ENCODE measurements at regions not wholly inside any gene's neighbourhood (a gene's known extent, or its start where the extent isn't known, plus 50 kb on each side); places are given as distances from the start of the nearest gene placed in this dataset.

DNA sequence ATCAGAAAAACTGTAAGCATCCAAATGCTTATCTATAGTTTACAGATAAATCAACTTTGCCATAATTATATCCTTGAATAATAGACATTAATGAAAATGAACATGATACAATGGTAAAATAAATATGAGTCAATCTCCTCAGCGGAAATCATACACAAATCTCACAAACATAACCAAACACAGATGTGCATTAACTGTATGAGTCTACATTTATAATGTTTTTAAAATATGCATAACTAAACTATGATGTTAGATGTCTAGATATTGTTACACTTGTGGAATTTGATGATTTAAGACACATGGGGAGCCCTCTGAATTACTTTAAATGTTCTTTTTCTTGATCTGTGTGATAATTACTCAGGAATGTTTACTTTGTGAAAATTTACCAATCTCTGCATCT, 951.2 kb downstream of the TECRL start:
- DNase-seq, result no peak

DNA sequence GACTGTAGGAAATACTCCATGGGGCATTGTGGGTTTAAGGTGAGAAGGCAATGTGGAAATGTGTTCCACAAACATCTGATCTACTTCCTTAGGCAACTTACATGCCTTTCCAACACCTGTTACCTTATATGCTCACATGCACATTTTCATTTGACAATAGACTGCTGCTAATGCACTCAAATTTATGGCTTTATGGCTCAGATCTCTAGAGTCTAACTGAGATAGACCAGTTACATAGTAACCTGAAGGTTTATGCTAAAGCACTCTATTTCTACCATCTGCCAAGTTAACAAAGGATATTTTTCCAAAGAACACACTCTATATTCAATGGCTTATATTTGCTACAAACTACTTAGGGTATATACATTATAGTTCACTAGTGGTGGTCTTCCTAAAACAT, 969.0 kb downstream of the TECRL start:
- no peak for DNase-seq

- DNase-seq, result no peak
Measured at GRCh38 chr4:63430105-63430504, 979.1 kb downstream of the TECRL start.

GRCh38 chr4:63396269-63396668, 1013.0 kb downstream of the TECRL start:
- no peak for DNase-seq

DNA sequence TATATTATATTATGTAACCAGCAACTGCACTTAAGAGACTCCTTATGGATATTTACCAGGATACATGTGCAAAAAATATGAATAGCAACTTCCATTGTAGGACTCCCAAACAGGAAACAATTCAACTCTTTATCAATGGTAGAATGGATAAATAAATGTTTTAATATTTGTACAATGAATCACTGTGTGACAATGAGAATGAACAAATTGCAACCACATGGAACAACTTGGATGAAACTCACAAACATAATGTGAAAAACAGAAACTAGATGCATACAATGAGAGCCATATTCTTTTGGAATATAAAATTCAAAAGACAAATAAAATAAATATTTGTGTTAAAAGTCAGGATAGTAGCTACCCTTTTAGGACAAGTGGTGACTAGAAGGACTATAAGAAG, 1015.7 kb downstream of the TECRL start:
- no peak for DNase-seq

DNA sequence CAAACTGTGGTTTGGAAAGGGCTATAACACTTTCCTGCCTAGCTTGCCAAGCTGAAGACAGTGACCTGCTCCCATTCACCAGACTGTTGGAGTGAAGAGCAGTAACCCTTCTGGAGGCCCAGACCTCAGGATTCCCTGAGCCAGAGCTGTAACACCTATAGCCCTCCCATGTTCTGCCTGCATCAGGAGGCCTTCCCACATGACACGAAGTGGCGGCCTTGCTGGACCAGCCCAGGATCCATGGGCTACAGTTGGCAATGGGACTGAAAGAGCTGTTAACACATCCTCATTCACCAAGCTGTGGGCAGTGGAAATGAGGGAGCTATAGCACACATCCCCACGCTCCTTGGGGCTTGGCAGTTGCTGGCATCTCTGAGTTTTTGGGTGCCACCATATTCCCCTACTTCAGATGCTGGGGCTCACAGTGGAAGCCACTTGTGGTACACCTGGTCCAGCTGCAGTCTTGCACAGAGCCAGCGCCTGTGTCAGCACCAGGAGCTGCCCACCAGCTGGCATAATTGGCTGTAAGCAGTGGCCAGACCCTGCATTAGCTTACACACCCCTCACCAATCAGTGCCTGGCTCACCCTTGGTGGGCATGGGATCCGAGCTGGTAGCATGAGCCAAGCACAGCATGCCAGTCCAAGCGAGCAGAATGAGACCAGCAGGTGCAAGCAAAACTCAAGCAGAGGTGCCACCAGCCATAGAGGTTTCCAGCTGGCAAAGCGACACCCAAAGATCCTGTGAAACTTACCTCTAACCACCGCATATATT, 1029.3 kb downstream of the TECRL start:
- no peak for DNase-seq

DNA sequence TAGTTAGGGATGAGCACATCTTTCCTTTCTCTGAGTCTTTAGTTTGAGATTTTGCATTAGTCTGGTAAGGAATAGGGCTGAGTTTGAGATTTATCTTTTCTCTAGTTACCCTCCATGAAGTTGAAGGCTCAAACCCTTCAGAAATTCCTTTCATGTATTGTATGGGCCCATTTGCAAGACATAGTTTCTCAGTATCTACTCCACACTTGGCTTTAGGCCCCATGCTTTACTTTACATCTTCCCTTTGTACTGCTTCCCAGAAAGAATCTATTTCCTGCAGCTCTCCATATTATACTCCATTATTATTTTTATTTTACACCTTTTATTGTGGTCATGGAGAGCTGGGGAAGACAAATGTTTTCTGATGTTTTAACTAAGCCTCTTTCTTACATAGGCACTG, 1038.2 kb downstream of the TECRL start:
- DNase-seq, result no peak

GRCh38 chr4:63361628-63362027, 1047.6 kb downstream of the TECRL start:
- DNase-seq, result no peak

- DNase-seq, result no peak
Measured at GRCh38 chr4:63361066-63361465, 1048.2 kb downstream of the TECRL start.

DNA sequence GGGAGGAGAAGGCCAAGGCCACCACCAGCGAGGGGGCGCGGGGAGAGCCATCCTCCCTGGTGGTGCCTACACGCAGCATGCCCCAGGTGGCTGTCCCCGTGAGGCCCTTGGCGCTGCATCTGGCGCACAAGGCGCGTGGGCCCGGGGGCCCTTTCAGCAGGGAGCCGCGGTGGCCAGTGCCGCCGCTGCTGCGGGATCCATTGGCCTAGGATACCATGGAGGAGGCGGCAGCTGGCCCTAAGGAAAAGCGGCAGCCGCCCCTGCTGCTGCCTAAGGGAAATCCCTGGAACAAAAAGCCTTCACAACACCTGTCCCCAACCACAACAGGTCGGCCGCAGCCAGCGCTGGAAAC, 1059.6 kb downstream of the TECRL start:
- DNase-seq, result no peak

DNA sequence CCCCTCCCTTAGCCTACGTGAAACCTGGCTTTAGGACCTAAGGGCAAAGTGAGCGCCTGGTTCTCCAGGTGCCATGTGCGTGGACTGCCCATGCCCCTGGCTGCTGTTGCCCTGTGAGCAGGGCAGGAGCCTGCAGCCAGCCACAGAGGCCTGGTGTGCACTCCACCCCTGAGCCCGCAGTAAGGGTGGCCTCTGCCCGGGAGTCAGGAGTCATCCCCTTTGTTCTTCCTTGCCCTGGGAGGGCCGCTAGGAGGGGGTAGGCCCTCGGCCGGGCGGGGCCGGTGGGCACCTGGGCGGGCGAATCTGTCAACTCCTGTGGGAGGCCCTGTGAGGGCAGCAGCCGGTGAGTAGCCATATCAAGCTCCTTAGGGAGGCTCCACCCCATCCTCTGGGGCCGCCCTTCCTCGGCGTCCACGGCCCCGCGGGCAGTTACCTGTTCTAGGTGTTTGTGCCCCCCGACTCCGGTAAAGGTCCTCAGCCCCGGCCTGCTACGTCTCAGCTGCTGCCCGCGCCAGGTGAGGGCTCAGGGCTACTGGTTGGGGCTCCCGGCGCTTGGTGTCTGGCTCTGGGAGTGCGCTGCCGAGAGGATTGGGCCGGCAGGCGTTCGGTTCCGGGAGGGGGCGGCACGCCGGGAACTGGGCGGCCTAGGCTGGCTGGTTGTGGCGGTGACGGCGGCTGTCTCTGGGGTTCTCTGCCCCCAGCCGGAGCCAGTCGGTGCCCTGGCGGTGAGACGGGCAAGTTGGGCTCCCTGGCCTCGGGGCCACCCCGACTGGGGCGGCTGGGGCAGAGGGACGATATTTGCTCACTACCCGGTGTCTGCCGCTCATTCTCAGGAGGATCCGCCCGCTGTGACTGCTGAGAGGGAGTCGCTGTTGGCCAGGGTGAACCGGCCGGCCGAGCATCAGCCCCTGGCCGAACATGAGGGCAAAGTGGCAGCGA, 1060.2 kb downstream of the TECRL start:
- DNase-seq, result no peak

GRCh38 chr4:63325140-63325539, 1084.1 kb downstream of the TECRL start:
- DNase-seq, result no peak

- no peak for DNase-seq
Measured at GRCh38 chr4:63316633-63317032, 1092.6 kb downstream of the TECRL start.

- DNase-seq, result no peak
Measured at GRCh38 chr4:63315651-63316050, 1093.6 kb downstream of the TECRL start.

DNA sequence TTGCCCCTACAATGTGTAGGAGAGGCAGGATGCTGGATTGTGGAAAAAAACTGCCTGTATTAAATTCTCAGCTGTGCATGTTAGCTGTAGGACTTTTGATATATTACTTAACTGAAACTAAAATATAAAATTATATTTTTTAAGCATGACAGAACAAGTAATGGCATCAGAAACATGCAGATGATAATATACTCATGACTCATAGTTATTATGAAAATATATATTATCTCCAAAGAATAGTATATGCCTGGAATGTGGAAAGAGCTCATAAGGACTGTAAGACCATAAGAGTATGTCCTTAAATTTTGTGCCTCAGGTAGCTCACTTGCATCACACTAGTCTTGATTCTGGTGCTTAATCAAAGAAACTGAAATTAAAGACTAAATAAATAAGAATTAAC, 1100.6 kb downstream of the TECRL start:
- no peak for DNase-seq

DNA sequence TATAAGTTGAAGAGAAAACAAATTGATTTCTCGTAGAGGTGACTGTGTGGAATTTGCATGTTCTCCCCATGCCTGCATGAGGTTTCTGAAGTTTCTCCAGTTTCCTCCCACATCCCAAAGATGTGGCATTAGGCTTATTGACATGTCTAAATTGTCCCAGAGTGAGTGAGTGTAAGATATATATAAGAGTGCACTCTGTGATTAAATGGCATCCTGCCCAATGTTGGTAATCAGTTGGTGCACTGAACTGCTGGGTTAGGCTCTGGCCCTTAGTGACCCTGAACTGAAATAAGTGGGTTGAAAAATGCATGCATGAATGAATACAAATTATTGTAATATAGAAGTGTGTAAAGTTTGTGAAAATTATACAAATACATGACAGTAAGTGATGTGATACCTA, 1106.5 kb downstream of the TECRL start:
- DNase-seq, result no peak

DNA sequence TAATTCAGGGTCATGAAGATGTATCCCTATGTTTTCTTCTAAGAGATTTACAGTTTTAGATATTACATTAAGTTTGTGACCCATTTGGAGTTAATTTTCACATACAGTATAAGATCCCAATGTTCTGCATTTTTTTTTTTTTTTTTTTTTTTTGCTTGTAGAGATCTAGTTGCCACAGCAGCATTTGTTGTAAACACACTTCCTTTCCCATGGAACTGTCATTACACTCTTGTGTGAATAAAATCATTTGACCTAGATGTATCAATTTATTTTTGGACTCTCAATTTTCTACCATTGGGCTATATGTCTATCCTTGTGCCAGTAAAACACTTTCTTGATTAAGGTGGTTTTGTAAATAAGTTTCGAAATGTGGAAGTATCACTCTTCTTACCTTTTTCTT, 1107.2 kb downstream of the TECRL start:
- no peak for DNase-seq

DNA sequence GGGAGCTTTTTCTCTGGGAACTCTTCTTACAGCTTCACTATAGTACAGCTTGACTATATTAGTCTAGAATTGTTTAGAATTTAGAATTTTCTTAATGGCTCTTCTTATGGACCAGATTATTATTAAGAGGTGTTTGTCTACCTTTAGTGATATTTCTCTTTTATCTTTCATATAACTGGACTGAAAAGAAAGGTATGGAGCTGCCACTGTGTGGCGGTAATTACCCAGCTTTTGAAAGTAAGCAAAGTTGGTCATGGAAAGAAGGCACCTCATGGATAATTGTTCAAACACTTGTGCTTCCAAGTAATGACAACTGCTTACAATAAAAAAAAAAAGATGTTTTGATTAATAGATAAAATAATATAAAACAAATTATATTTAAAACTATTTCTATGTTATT, 1112.5 kb downstream of the TECRL start:
- DNase-seq, result no peak

- no peak for DNase-seq
Measured at GRCh38 chr4:63275491-63275890, 1133.8 kb downstream of the TECRL start.

DNA sequence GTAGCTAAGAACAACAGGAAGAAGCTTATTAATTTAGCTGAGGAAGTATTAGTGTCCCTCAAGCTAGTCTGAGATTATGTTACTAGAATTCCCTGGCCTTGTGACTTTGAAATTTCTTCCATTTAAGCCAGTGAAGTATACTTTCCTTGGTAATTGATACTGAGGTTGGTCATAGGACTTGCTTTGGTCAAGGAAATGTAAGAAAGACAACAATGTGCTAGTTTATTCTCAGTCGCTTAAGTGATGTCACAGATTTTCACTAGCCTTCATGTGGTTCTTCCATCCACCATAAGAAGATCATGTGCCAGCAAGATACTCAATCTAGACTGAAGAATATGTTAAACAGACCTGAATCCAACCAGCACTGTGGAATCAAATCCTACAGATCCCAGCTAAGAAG, 1140.1 kb downstream of the TECRL start:
- DNase-seq, result no peak

DNA sequence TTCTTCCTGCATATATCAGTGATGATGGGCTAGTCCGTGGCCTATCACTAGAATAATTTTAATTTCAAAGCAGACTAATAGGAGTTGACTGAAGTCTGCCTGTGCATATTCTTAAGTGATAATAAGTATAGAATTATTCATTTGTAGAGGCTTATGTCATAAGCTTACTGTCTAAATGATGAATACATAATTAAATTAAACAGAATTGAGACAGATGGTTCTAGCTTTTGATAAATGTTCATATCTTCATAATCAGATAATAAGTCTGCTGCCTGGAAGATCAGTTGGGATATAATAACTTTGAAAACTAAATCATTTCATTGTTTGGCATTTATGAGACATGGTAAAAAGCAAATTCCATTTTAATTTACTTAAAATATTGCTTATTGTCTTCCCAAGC, 1175.6 kb downstream of the TECRL start:
- DNase-seq, result no peak

DNA sequence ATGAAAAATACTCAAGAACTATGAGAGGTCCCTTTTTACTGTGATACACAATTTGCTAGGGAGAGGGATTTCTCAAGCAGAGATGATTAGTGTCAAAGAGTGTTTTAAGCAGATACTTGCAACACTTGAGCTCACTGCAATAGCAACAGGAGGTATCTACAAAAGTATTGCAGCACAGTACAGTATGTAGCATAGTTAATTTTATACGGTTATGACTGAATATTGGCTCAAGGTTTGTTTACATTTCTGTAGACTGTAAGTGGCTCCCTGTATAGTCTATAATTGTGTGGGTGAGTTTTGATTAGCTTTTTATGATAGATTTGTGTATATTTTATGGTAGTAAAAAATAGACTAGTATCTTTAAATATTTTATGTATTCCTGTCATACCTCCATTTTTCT, 1177.2 kb downstream of the TECRL start:
- DNase-seq, result no peak

DNA sequence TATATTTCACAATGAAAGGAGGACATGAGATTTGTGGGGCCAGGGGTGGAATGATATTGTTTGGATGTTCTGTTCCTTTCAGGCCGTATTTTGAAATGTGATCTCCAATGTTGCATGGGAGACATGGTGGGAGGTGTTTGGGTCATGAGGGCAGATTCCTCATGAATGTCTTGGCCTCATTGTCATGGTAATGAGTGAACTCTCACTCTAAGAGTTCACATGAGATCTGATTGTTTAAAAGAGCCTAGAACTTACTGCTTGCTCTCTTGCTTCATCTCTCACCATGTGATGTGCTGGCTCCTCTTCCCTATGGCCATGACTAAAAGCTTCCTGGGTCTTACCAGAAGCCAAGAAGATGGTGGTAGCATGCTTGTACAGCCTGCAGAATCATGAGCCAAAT, 1183.0 kb downstream of the TECRL start:
- DNase-seq, result no peak

DNA sequence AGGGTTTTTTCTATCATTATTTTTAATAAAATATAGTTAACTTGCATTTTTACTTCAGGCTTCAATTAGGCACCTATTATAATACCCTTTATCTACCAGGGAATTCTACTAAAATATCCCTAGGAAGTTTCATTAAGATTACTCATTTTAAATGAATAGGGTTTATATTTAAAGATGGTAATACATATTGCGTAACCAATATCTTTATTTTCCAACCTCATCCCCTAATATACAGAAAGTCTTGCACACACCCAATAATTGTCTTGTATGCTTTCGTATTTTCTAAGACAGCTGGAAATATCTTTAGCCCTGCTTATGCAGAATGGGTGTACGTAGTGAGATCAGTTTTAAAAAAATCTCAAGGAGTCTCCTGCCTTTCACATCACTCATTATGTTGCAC, 1186.8 kb downstream of the TECRL start:
- no peak for DNase-seq
